Parathyroid adenoma (tissue), 2 donors: ENCODE measurements at regions not wholly inside any gene's neighbourhood (a gene's known extent, or its start where the extent isn't known, plus 50 kb on each side); places are given as distances from the start of the nearest gene placed in this dataset.

Source experiments
- H2AFZ ChIP-seq: fragments of 300-600 bp; sonication (generic); one replicate; pipeline ENCODE4 v1.7.0; 2017; ENCODE audit warnings: antibody characterized with exemption, mild to moderate bottlenecking
- H3K27ac ChIP-seq: fragments of 300-600 bp; sonication (generic); one replicate; pipeline ENCODE4 v1.7.0; 2017
- H3K27me3 ChIP-seq: fragments of 300-600 bp; sonication (generic); one replicate; pipeline ENCODE4 v1.7.0; 2017; ENCODE audit warnings: low read length; ENCODE audit not compliant: control insufficient read depth, insufficient read depth
- H3K36me3 ChIP-seq: fragments of 300-600 bp; sonication (generic); one replicate; pipeline ENCODE4 v1.7.0; 2017; ENCODE audit warnings: low read length; ENCODE audit not compliant: control insufficient read depth, insufficient read depth
- H3K4me1 ChIP-seq: fragments of 300-600 bp; sonication (generic); one replicate; pipeline ENCODE4 v1.7.0; 2017; ENCODE audit warnings: control low read depth
- H3K4me2 ChIP-seq: fragments of 300-600 bp; sonication (generic); one replicate; pipeline ENCODE4 v1.7.0; 2017; ENCODE audit warnings: low read length
- H3K4me3 ChIP-seq: fragments of 300-600 bp; sonication (generic); one replicate; pipeline ENCODE4 v1.7.0; 2017; ENCODE audit warnings: low read depth, low read length
- H3K79me2 ChIP-seq: fragments of 300-600 bp; sonication (generic); one replicate; pipeline ENCODE4 v1.7.0; 2017; ENCODE audit warnings: control low read depth
- H3K9ac ChIP-seq: fragments of 300-600 bp; sonication (generic); one replicate; pipeline ENCODE4 v1.7.0; 2017; ENCODE audit warnings: mild to moderate bottlenecking
- H3K9me3 ChIP-seq: fragments of 300-600 bp; sonication (generic); one replicate; pipeline ENCODE4 v1.7.0; 2017; ENCODE audit warnings: low read length; ENCODE audit not compliant: control insufficient read depth
- TF ChIP-seq, protein P1 (sequence below): fragments of 300-600 bp; sonication (generic); IDR thresholded peaks from one replicate; pipeline ENCODE4 v1.7.0; 2017; ENCODE audit warnings: antibody characterized with exemption, mild to moderate bottlenecking
- donor health status: primary hyperparathyroidism.

DNA sequence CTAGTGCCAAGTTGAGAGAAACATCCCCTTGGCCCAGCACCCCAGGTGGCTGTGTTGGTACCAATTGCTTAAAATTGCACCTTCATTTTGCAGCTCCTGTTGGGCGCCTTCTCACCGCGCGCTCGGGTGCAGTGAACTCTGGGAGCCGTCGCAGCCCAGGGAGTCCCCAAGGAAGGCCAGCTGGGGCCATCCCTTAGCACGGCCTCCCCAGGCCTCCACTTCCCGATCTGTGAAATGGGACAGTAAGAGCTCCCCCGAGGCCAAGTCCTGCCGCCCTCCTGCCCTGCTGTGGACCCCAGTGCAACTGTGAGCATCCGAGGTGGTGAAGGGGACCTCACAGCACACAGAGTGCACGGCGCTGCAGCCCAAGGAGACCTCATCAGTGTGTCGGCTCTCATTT, 1234.1 kb downstream of the BRD1 start:
- H3K9me3 ChIP-seq: no peaks in the 10 kb centered on the region

DNA sequence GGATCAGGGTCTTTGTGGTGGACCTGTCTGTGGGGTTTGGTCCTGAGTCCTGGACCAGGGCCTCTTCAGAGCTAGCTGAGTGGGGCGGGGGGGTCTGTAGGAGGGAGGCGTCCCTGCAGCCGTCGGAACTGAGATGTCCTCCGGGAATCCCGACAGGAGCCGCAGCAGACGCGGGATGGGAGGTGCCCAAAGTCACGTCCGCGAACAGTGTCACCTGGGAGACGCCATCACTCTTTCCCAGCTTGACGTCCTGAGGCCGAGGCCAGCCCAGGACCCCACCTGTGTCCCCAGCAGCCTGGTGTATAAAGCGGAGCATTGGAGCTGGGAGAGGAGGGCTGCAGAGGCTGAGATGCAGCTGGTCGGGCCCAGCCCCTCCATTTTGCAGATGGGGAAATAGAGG, 1234.7 kb downstream of the BRD1 start:
- H3K36me3 ChIP-seq: no peaks in the 10 kb centered on the region
- H3K27me3 ChIP-seq: no peaks in the 10 kb centered on the region
- no peak overlapping the region for H3K4me3 ChIP-seq
- no peaks in the 10 kb centered on the region for H3K9me3 ChIP-seq
- H3K79me2 ChIP-seq: no peaks in the 10 kb centered on the region
- no peak overlapping the region for H3K4me2 ChIP-seq
- TF ChIP-seq, protein P1, sequence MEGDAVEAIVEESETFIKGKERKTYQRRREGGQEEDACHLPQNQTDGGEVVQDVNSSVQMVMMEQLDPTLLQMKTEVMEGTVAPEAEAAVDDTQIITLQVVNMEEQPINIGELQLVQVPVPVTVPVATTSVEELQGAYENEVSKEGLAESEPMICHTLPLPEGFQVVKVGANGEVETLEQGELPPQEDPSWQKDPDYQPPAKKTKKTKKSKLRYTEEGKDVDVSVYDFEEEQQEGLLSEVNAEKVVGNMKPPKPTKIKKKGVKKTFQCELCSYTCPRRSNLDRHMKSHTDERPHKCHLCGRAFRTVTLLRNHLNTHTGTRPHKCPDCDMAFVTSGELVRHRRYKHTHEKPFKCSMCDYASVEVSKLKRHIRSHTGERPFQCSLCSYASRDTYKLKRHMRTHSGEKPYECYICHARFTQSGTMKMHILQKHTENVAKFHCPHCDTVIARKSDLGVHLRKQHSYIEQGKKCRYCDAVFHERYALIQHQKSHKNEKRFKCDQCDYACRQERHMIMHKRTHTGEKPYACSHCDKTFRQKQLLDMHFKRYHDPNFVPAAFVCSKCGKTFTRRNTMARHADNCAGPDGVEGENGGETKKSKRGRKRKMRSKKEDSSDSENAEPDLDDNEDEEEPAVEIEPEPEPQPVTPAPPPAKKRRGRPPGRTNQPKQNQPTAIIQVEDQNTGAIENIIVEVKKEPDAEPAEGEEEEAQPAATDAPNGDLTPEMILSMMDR: no peak
- no peaks in the 10 kb centered on the region for H3K4me1 ChIP-seq
- H2AFZ ChIP-seq: no peak overlapping the region
- H3K27ac ChIP-seq: no peak overlapping the region
- no peak overlapping the region for H3K9ac ChIP-seq

More for the DNA sequence above, 1234.1 kb downstream of the BRD1 start:
- TF ChIP-seq, protein P1: no peak
- Histone ChIP-seq H2AFZ (no peak overlapping the region), H3K4me3 (no peak overlapping the region), H3K27ac (no peak overlapping the region), H3K9ac (no peak overlapping the region), H3K79me2 (no peaks in the 10 kb centered on the region), H3K4me2 (no peak overlapping the region), H3K27me3 (no peaks in the 10 kb centered on the region), H3K36me3 (no peaks in the 10 kb centered on the region), H3K4me1 (no peaks in the 10 kb centered on the region)

DNA sequence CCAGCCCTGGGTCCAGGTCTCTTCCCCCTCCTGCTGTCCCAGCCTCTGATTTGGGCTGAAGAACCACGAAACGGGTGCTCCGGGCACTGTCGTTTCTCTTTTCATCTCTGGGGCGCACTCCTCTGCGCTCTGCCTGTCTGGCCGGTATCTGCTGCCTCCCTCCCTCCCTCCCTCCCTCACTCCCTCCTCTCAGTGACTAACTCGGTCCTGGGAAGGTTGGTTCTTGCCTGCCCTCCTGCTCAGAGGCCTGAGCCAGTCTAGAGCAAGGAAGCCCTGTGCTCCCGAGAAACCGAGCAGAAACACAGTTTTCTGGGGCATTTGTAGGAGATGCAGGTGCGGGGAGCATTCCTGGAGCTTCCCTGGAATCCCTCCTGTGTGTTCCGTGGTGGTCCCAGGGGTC, 1235.2 kb downstream of the BRD1 start:
- Histone ChIP-seq H3K9me3 (no peaks in the 10 kb centered on the region), H3K27ac (no peak overlapping the region), H3K79me2 (no peaks in the 10 kb centered on the region), H3K27me3 (no peaks in the 10 kb centered on the region), H3K9ac (no peak overlapping the region), H3K4me3 (no peak overlapping the region), H3K4me2 (no peak overlapping the region), H2AFZ (no peak overlapping the region), H3K4me1 (no peaks in the 10 kb centered on the region), H3K36me3 (no peaks in the 10 kb centered on the region)
- TF ChIP-seq, protein P1: no peak

DNA sequence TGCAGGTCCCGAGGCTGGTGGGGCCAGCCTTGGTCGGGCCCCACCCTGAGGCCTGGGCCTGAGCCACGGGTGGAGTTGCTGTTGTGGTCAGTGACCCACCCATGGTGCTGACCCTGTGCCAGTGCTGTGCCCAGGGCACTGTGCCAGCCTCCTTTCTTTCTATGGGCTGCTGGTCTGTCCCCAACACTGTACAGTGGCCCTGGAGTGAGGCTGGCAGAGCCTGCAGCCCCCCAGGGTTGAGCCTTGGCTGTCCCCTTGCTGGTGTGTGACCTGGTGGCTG, 1235.7 kb downstream of the BRD1 start:
- TF ChIP-seq, protein P1: no peak
- Histone ChIP-seq H2AFZ (no peak overlapping the region), H3K36me3 (no peaks in the 10 kb centered on the region), H3K9me3 (no peaks in the 10 kb centered on the region), H3K4me3 (no peak overlapping the region), H3K27me3 (no peaks in the 10 kb centered on the region), H3K4me2 (no peak overlapping the region), H3K4me1 (no peaks in the 10 kb centered on the region), H3K9ac (no peak overlapping the region), H3K79me2 (no peaks in the 10 kb centered on the region), H3K27ac (no peak overlapping the region)

DNA sequence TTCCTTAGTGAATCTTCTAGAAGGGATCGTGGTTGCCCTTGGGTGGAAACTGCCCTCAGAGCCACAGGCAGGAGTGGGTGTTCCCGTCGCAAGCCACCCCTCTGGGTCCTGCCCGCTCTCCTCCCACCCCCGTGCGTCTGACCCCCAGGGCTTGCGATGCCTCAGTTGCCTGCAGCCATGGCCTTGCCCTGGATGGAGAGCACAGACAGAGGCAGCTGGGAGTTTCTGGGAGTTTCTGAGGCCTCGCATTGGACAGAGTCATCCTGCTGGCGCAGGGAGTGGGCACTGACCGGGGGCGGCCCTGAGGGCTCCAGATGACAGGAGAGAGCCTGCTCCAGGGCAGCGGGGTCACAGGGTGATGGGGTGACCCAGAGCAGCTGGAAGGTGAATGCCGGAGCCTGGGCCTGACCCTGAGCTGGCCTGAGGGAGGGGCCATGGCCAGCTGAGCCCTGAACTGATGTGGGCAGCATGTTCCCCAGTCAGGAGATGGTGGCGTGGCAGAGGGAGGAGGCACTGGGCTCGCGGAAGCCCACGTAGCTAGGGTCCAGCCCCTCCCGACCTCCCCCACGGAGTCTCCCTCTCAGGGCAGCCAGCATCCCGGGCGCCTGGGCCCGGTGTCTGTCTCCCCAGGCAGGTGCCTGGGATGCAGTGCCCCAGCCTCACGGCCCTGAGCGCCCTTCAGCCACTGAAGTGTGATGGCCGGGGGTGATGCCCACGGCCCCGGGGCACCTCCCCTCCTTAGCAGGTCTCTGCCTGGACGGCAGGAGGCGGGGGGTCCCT, 1236.2 kb downstream of the BRD1 start:
- Histone ChIP-seq H3K79me2 (no peaks in the 10 kb centered on the region), H3K4me3 (no peak overlapping the region), H3K9ac (no peak overlapping the region), H3K36me3 (no peaks in the 10 kb centered on the region), H3K27me3 (no peaks in the 10 kb centered on the region), H2AFZ (no peak overlapping the region), H3K27ac (no peak overlapping the region), H3K4me1 (no peaks in the 10 kb centered on the region), H3K4me2 (no peak overlapping the region), H3K9me3 (no peaks in the 10 kb centered on the region)
- TF ChIP-seq, protein P1: no peak
